ENCODE measurements at regions not wholly inside any gene's neighbourhood (a gene's known extent, or its start where the extent isn't known, plus 50 kb on each side); places are given as distances from the start of the nearest gene placed in this dataset.

DNA sequence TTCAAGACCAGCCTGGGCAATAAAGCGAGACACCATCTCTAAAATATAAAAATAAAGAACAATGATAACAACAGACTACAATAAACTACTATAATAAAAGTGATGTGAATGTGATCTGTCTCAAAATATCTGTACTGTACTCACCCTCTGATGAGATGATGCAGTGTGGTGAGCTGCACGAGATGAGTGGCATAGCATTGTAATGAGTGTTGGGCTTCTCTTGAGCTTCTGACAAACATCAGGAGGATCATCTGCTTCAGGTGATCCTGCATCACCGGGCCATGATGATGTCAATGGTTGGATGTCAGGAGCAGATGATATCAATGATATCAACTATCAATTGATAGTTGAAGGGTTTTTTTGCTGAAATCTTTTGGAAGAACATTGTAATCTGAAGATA, 52.4 kb upstream of the INCENP start:
- TF ChIP-seq JUND (IDR thresholded peaks at IDR 0.05; ENCODE audit: low read depth, low read length), result no peak
- no peak for TF ChIP-seq REST (IDR thresholded peaks at IDR 0.05; ENCODE audit: low read depth, low read length)
- no peak for TF ChIP-seq YY1 (IDR thresholded peaks at IDR 0.05; ENCODE audit: low read depth, low read length)
- TF ChIP-seq EZH2 (IDR thresholded peaks at IDR 0.05; ENCODE audit: borderline replicate concordance, control insufficient read depth, low read depth, low read length), result no peak
- no peak for TF ChIP-seq NR2F1 (conservative IDR thresholded peaks at IDR 0.05)
- TF ChIP-seq DPF2 (IDR thresholded peaks at IDR 0.05), result no peak
- TF ChIP-seq SIN3A (IDR thresholded peaks at IDR 0.05; ENCODE audit: low read depth, low read length), result no peak
